C4-2B (cell line): ENCODE measurements at regions not wholly inside any gene's neighbourhood (a gene's known extent, or its start where the extent isn't known, plus 50 kb on each side); places are given as distances from the start of the nearest gene placed in this dataset.

Experiments used
- CTCF ChIP-seq: fragments of 450-650 bp; conservative IDR thresholded peaks from 2 replicates; pipeline ENCODE4 v1.5.1; 2017; ENCODE audit warnings: mild to moderate bottlenecking
- ZFX ChIP-seq: fragments of 450-650 bp; IDR thresholded peaks from 2 replicates; pipeline ENCODE4 v1.6.1; 2017

DNA sequence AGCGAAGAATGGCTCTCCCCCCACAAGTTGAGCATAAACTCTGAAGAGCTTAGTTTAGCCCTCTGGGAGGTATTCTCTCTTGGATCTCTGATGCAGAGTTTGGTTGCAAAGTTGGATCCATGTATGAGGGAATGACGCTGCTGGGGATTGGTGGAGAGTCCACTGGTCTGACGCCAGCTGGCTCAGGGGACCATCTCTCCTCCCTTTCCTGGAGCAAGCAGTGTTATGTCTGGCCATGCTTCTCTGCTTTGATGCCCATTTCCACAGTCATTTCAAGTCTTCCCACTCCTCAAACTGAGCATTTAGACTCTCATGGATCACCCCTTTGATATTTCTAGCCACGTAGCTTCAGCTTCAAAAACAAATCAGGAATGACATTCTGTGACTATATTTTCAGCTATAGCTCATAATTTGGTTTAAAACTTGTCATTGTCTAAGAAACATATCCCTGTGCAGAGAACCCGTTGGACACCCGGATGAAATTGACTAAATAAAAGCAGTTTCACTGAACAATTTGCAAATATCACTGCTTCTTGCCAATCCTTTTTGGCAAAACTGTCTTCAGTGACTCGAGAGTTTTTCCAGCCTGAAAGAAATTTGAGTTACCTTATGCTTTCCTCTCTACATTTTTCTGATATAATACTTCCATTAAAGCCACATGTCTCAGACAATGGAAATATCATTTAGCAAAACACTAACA, 193.4 kb upstream of the CDH11 start:
- TF ChIP-seq CTCF (no peak), ZFX (no peak)
